ENCODE measurements at regions not wholly inside any gene's neighbourhood (a gene's known extent, or its start where the extent isn't known, plus 50 kb on each side); places are given as distances from the start of the nearest gene placed in this dataset.

GRCh38 chr12:92226071-92226661 is 80.5 kb upstream of the BTG1 start:
- no peak overlapping the region for H3K4me3 ChIP-seq (replicated peaks; ENCODE audit: low read depth, low read length)
- DNase-seq (ENCODE audit: extremely low read depth, low read depth), result no peak
- no peak for TF ChIP-seq CTCF (IDR thresholded peaks at IDR 0.05; ENCODE audit: low read depth, low read length, missing control alignments)

GRCh38 chr12:92224685-92225331 is 79.2 kb upstream of the BTG1 start:
- no peak for DNase-seq (ENCODE audit: extremely low read depth, low read depth)
- H3K4me3 ChIP-seq (replicated peaks; ENCODE audit: low read depth, low read length), result no peak overlapping the region
- TF ChIP-seq CTCF (IDR thresholded peaks at IDR 0.05; ENCODE audit: low read depth, low read length, missing control alignments), result no peak

- no peak for TF ChIP-seq CTCF (IDR thresholded peaks at IDR 0.05; ENCODE audit: low read depth, low read length, missing control alignments)
- no peak overlapping the region for H3K4me3 ChIP-seq (replicated peaks; ENCODE audit: low read depth, low read length)
- DNase-seq (ENCODE audit: extremely low read depth, low read depth), result no peak
Observed at GRCh38 chr12:92223481-92223880, 77.8 kb upstream of the BTG1 start.

- H3K4me3 ChIP-seq (replicated peaks; ENCODE audit: low read depth, low read length), result no peak overlapping the region
- TF ChIP-seq CTCF (IDR thresholded peaks at IDR 0.05; ENCODE audit: low read depth, low read length, missing control alignments), result no peak
- no peak for DNase-seq (ENCODE audit: extremely low read depth, low read depth)
Observed at GRCh38 chr12:92221656-92222315, 76.1 kb upstream of the BTG1 start.

GRCh38 chr12:92218394-92219077 is 72.9 kb upstream of the BTG1 start:
- TF ChIP-seq CTCF (IDR thresholded peaks at IDR 0.05; ENCODE audit: low read depth, low read length, missing control alignments), result no peak
- no peak for DNase-seq (ENCODE audit: extremely low read depth, low read depth)
- no peak overlapping the region for H3K4me3 ChIP-seq (replicated peaks; ENCODE audit: low read depth, low read length)

GRCh38 chr12:92216092-92216491 is 70.4 kb upstream of the BTG1 start:
- no peak for DNase-seq (ENCODE audit: extremely low read depth, low read depth)
- no peak overlapping the region for H3K4me3 ChIP-seq (replicated peaks; ENCODE audit: low read depth, low read length)
- no peak for TF ChIP-seq CTCF (IDR thresholded peaks at IDR 0.05; ENCODE audit: low read depth, low read length, missing control alignments)
